GM12875 (cell line): ENCODE measurements at regions not wholly inside any gene's neighbourhood (a gene's known extent, or its start where the extent isn't known, plus 50 kb on each side); places are given as distances from the start of the nearest gene placed in this dataset.
"Not testable (repeated sequence)": the region's sequence is repeated elsewhere in the genome, so short reads cannot be mapped to it uniquely, and the experiment has no call there.

Experiments used
- H3K4me3 ChIP-seq: one replicate; pipeline ENCODE4 v1.5.1; 2011; ENCODE audit warnings: low read depth, low read length, control low read depth
- TF ChIP-seq, protein P1 (sequence below): IDR thresholded peaks from 2 replicates; pipeline ENCODE4 v1.5.1; 2011; ENCODE audit warnings: low read depth, mild to moderate bottlenecking, control low read depth, inconsistent platforms, low read length, moderate library complexity, borderline replicate concordance; ENCODE audit not compliant: insufficient read depth

DNA sequence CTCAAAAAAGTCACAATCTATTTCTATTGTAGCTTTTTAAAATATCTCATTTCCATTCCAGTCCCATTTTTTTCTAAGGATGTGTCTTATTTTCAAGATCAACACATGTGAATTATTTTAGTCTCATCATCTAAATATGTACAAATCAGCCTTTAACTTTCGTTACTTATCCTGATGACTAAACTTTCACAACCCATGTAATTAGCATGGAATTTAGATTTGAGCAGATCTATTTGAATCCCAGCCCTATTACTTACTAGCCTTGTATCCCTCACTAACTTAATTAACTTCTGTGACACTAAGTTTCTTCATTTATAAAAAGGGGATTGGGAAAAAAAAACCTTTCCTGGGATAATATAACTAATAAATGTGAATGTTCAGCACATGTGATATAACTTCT lies 81.1 kb downstream of the UFM1 start:
- H3K4me3 ChIP-seq: no peak overlapping the region
- TF ChIP-seq, protein P1, sequence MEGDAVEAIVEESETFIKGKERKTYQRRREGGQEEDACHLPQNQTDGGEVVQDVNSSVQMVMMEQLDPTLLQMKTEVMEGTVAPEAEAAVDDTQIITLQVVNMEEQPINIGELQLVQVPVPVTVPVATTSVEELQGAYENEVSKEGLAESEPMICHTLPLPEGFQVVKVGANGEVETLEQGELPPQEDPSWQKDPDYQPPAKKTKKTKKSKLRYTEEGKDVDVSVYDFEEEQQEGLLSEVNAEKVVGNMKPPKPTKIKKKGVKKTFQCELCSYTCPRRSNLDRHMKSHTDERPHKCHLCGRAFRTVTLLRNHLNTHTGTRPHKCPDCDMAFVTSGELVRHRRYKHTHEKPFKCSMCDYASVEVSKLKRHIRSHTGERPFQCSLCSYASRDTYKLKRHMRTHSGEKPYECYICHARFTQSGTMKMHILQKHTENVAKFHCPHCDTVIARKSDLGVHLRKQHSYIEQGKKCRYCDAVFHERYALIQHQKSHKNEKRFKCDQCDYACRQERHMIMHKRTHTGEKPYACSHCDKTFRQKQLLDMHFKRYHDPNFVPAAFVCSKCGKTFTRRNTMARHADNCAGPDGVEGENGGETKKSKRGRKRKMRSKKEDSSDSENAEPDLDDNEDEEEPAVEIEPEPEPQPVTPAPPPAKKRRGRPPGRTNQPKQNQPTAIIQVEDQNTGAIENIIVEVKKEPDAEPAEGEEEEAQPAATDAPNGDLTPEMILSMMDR: no peak

DNA sequence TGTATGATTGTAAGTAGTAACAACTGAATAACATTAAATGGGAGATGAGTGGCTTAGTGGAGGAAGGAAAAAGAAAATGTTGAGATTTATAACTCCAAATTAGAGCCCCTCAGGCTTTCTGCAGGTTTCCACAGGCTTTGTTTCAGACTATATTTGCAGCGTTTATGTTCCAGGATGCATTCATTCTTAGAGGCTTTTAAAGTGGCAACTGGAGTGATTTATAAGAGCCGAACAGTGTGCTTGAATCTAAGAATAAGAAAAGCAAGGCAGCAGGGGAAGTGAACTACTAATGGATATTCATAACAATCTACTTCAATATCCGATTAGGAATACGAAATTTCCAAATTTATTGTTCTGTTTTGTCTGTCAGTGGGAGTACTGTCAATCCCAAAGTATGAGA lies 91.0 kb downstream of the UFM1 start:
- TF ChIP-seq, protein P1: no peak
- no peak overlapping the region for H3K4me3 ChIP-seq

DNA sequence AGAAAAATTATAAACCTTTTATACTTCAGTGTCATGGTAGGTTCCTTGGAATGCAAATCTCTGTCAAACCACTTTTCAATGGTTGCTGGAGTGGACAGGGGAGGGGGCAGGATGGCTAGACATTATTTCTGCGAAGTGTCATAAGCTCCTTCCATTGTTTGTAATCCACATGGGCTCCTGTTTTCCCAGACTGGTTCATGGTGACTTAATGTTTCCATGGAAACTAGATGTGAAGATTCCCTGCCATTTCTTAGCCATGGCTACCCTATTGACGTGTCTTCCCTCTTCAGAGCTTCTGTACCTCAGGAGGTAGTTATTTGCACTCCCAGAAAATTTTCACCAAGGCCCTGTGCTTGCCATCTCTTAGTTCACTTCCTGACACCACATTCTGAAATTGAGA lies 95.3 kb downstream of the UFM1 start:
- no peak overlapping the region for H3K4me3 ChIP-seq
- TF ChIP-seq, protein P1: no peak

DNA sequence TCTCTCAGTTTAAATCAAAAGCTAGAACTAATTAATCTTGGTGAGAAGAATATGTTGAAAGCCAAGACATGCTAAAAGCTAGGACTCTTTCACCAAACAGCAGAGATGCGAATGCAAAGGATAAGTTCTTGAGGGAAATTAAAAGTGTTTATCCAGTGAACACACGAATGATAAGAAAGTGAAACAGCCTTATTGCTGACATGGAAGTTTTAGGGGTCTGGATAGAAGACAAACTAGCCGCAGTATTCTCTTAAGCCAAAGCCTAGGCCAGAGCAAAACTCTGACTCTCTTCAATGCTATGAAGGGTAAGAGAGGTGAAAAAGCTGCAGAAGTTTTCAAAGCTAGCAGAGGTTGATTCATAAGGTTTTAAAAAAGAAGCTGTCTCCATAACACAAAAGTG lies 103.0 kb downstream of the UFM1 start:
- H3K4me3 ChIP-seq: no peak overlapping the region
- TF ChIP-seq, protein P1: no peak

DNA sequence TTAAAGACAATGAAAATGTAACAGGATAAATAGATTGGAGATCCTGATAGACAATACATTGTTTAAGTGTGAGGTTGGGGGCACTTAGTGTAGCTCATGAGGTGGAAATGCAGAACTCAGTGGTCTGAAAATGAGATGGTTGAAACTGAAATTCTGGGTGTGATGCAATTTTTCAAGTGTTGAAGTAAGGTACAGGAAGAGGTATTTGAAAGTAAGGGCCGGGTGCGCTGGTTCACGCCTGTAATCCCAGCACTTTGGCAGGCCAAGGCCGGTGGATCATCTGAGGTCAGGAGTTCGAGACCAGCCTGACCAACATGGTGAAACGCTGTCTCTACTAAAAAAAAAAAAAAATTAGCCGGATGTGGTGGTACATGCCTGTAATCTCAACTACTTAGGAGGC lies 113.0 kb downstream of the UFM1 start:
- TF ChIP-seq, protein P1: no peak
- H3K4me3 ChIP-seq: no peak overlapping the region

GRCh38 chr13:38463048-38463447 lies 113.4 kb downstream of the UFM1 start:
- H3K4me3 ChIP-seq: no peak overlapping the region
- TF ChIP-seq, protein P1: no peak

- not testable (repeated sequence) for H3K4me3 ChIP-seq
These were observed 122.8 kb downstream of the UFM1 start for GRCh38 chr13:38472411-38472810.

GRCh38 chr13:38473305-38473704 lies 123.7 kb downstream of the UFM1 start:
- H3K4me3 ChIP-seq: no peak overlapping the region
- TF ChIP-seq, protein P1: no peak
